ENCODE measurements at regions not wholly inside any gene's neighbourhood (a gene's known extent, or its start where the extent isn't known, plus 50 kb on each side); places are given as distances from the start of the nearest gene placed in this dataset.

GRCh38 chr14:78083837-78084236 lies 86.3 kb upstream of the NRXN3 start:
- no peak overlapping the region for H3K4me3 ChIP-seq (ENCODE audit: low read depth, low read length)
- DNase-seq (ENCODE audit: low read depth) = no peak
- TF ChIP-seq CTCF (conservative IDR thresholded peaks at IDR 0.05; ENCODE audit: low read depth, low read length) = no peak

- no peak for TF ChIP-seq CTCF (conservative IDR thresholded peaks at IDR 0.05; ENCODE audit: low read depth, low read length)
- no peak for DNase-seq (ENCODE audit: low read depth)
These were observed 83.8 kb upstream of the NRXN3 start for GRCh38 chr14:78086342-78086741.

GRCh38 chr14:78088916-78089315 lies 81.3 kb upstream of the NRXN3 start:
- no peak overlapping the region for H3K4me3 ChIP-seq (ENCODE audit: low read depth, low read length)
- TF ChIP-seq CTCF (conservative IDR thresholded peaks at IDR 0.05; ENCODE audit: low read depth, low read length) = no peak
- no peak for DNase-seq (ENCODE audit: low read depth)

More at GRCh38 chr14:78086342-78086741, 83.8 kb upstream of the NRXN3 start:
- H3K4me3 ChIP-seq (ENCODE audit: low read depth, low read length) = no peak overlapping the region

- no peak for DNase-seq (ENCODE audit: low read depth)
- no peak overlapping the region for H3K4me3 ChIP-seq (ENCODE audit: low read depth, low read length)
- TF ChIP-seq CTCF (conservative IDR thresholded peaks at IDR 0.05; ENCODE audit: low read depth, low read length) = no peak
These were observed 79.3 kb upstream of the NRXN3 start for GRCh38 chr14:78090864-78091263.

- no peak for TF ChIP-seq CTCF (conservative IDR thresholded peaks at IDR 0.05; ENCODE audit: low read depth, low read length)
- no peak overlapping the region for H3K4me3 ChIP-seq (ENCODE audit: low read depth, low read length)
- no peak for DNase-seq (ENCODE audit: low read depth)
These were observed 78.8 kb upstream of the NRXN3 start for GRCh38 chr14:78091361-78091760.

GRCh38 chr14:78092040-78092439 lies 78.1 kb upstream of the NRXN3 start:
- no peak overlapping the region for H3K4me3 ChIP-seq (ENCODE audit: low read depth, low read length)
- no peak for TF ChIP-seq CTCF (conservative IDR thresholded peaks at IDR 0.05; ENCODE audit: low read depth, low read length)
- no peak for DNase-seq (ENCODE audit: low read depth)

- TF ChIP-seq CTCF (conservative IDR thresholded peaks at IDR 0.05; ENCODE audit: low read depth, low read length) = no peak
- H3K4me3 ChIP-seq (ENCODE audit: low read depth, low read length) = no peak overlapping the region
- DNase-seq (ENCODE audit: low read depth) = no peak
These were observed 66.9 kb upstream of the NRXN3 start for GRCh38 chr14:78103271-78103670.
